ENCODE measurements at regions not wholly inside any gene's neighbourhood (a gene's known extent, or its start where the extent isn't known, plus 50 kb on each side); places are given as distances from the start of the nearest gene placed in this dataset.

DNA sequence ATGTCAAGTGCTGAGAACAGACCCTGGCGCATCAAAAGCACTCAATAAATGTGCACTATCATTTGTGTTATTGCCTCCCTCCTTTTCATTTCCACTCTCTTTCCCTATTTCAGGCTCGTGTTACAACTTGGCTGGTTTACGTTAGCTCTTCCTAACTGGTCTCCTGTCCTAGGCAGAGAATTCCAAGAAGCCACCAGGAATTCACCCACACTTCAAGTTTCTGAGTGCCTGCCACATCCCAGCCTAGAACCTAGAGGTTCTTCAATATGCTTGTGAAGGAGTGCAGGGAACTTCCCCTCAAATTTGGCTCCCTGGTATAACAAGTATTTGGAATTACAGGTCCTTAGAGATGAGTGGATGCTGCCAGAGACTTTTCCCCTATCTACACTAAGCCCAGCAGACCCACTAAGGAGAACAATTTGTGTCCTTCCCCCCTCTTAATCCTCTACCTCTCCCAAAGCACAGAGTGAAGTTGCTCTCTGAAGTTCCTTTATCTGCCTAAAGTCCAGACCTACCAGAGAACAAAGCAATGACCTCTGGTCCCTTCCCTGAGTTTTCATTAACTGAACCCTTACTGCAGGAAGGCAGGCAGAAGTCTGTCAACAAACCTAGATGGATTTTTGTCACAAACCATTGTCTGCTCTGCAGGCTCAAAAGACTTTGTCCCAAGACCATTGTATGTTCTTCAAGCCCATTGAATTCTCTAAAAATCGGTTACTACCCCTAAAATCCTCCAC lies 201.6 kb upstream of the JARID2 start:
- no peak for ATAC-seq
- no peak for DNase-seq (ENCODE audit: low spot score)

- ATAC-seq, result no peak
Measured at GRCh38 chr6:15044948-15045347, 200.9 kb upstream of the JARID2 start.

GRCh38 chr6:15046751-15047150 lies 199.1 kb upstream of the JARID2 start:
- ATAC-seq, result no peak

More at GRCh38 chr6:15044948-15045347, 200.9 kb upstream of the JARID2 start:
- no peak for DNase-seq (ENCODE audit: low spot score)

DNA sequence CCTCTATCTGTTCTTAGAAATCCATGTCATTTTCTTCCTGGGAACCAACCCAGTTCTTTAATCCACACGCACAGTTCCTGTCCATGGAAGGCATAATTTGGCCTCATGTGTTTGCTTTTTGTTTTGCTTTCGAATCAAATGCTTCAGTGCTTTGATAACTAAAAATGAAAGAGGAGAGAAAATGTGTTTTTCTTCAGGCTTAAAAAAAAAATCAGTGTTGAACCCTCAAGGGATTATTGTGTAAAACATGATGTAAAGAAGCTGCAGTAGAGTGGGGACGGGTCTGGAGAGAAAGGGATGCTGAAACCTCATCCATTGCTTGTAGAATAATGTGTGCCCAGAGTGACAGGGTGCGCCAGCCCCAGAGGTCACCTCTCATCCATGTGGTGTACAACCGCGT lies 197.5 kb upstream of the JARID2 start:
- ATAC-seq (no peak), DNase-seq (ENCODE audit: low spot score) (no peak)

More at GRCh38 chr6:15046751-15047150, 199.1 kb upstream of the JARID2 start:
- DNase-seq (ENCODE audit: low spot score), result no peak

DNA sequence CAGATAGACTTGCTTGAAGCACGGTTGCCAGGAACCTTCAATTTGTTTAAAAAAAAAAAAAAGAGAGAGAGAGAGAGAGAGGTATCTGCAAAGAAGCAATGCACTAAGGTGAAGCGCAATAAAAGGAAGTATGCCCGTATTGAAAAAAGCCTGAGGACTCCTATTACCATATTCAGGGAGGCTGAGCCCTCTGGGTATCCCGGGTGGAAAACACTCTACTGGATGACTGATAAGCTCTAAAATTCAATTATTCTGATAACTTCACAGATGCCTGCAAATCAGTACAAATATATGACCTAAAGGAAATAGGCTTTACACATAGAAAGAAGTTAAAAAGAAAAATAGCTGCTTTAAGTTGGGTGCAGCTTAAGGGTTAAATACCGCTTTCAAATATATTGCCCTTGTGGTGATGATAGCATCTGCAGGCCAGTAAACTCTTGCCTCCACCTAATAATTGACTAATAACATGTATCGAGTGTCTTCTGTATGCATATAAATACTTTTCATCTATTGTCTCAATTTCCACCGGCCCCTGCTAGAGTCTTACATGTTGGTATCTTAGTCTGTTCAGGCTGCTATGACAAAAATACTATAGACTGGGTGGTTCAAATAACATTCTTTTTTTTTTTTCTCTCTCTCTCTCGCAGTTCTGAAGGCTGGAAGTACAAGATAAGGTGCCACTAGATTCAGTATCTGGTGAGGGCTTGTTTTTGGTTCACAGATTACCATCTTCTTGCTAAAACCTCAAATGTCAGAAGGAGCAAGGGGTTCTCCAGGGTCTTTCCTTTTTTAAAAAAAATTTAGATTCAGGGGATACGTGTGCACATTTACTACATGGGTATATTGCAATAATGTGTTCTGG lies 187.4 kb upstream of the JARID2 start:
- ATAC-seq (no peak), DNase-seq (ENCODE audit: low spot score) (no peak)

- ATAC-seq (no peak), DNase-seq (ENCODE audit: low spot score) (no peak)
Measured at GRCh38 chr6:15061180-15061641, 184.7 kb upstream of the JARID2 start.

GRCh38 chr6:15061908-15062515 lies 183.9 kb upstream of the JARID2 start:
- ATAC-seq (no peak), DNase-seq (ENCODE audit: low spot score) (no peak)

GRCh38 chr6:15062516-15063252 lies 183.2 kb upstream of the JARID2 start:
- no peak for DNase-seq (ENCODE audit: low spot score)
- no peak for ATAC-seq

DNA sequence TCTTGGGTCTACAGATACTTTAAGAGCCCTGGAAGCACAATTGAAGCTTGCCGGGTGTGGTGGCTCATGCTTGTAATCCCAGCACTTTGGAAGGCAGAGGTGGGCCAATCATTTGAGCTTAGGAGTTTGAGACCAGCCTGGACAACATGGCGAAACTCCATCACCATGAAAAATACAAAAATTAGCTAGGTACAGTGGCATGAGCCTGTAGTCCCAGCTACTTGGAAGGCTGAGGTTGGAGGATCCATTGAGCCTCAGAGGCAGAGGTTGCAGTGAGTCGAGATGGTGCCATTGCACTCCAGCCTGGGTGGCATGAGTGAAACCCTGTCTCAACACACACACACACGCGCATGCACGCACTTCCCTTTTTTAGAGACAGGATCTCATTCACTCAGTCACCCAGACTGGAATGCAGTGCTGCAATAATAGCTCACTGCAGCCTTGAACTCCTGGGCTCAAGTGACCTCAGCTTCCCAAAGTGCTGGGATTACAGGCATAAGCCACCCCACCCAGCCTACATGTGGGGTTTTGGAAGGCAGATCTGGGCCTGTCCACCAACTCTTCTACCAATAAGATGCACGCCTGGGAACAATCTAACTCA lies 182.5 kb upstream of the JARID2 start:
- no peak for DNase-seq (ENCODE audit: low spot score)
- ATAC-seq, result no peak

DNA sequence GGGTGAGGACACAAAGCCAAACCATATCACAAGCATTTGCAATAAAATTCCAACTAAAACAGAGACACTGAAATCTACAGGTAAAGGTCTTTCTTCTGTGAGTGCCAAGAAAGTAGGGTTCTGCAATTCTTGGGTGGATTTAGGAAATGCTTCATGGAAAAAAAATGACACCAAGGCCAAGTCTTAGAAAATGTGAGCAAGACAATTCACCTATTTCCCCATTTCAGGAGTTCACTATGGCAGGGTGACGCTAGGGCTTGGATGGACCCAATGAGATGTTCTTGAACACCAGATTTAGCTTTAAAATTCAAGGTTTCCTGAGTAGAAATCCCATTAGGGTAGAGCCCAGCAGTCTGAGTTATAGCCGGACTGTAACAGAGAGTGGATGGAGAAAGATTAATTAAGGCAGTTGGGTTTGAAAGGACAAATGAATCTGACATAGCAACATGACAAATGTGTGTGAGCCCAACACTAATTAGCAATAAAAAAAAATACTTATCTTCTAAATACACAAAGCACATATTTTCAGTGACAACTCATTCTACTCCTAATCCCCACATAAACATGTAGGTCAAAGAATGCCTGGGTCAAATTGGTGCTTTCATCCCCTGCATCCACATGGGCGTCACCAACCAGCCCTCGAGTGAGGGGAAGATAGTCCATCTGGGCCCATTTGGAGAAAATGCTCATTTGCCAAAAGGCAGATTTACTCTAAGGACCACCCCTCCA lies 180.4 kb upstream of the JARID2 start:
- ATAC-seq, result no peak
- no peak for DNase-seq (ENCODE audit: low spot score)

- DNase-seq (ENCODE audit: low spot score) (no peak), ATAC-seq (no peak)
Measured at GRCh38 chr6:15066089-15066758, 179.6 kb upstream of the JARID2 start.

DNA sequence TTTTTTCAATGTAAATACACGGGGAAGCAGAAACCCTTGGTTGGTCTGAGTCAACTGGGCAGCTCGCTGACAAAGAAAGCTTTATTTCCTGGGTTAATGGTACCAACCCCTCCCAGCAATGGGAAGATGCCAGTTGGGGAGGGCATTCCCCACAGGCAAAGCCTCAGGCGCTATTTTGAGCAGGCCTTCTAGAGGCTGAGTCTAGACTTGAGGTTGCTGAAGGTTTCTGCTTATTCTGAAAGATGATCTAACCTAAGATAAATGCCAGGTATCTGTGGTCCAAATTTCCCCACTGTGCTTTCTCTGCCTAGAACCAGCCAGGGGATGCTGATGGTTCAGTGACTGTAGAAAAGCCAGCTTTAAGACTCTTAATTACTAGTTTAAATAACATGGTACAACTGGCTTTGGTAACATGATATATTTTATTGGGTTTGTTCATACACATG lies 172.5 kb upstream of the JARID2 start:
- DNase-seq (ENCODE audit: low spot score) (no peak), ATAC-seq (no peak)

DNA sequence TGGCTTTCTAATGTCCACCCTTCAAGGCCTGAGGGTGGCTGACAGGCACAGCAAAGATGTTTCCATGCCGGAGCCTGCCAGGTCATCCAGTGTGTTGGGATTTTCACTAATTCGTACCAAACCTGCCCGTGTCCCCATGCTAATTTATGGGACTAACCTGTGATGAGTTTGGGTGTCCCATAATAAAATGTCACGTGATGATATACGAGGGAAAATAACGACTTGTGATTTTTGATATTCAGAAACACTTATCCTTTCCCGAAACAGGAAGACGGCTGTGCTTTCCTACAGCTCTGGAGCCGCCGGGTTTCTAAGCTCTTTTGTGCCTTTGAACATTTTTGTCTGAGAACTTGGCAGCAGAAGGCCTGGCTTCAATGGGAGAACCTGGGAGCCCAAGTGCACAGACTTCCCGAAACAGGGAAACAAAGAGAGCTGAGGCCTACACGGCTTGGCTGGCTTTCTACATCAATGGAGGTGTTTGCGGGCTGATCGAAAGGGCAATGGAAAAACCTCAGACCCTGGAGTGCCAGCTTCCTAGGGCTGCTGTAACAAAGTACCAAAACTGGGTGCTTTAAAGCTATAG lies 171.9 kb upstream of the JARID2 start:
- ATAC-seq (no peak), DNase-seq (ENCODE audit: low spot score) (no peak)

DNA sequence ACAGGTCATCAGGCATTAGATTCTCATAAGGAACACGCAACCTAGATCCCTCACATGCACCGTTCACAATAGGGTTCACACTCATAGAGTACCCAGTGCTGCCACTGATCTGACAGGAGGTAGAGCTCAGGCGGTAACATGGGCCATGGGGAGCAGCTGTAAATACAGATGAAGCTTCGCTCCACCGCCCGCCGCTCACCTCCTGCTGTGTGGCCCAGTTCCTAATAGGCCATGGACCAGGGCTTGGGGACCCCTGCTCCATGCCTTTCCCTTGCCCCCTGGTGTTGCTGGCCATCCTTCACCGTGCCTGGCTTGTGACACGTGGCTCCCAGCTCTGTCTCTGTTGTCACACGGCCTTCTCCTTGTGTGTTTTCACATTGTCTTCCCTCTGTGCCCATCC lies 171.1 kb upstream of the JARID2 start:
- DNase-seq (ENCODE audit: low spot score) (no peak), ATAC-seq (no peak)

- DNase-seq (ENCODE audit: low spot score), result no peak
- no peak for ATAC-seq
Measured at GRCh38 chr6:15076565-15076964, 169.3 kb upstream of the JARID2 start.

GRCh38 chr6:15077006-15077405 lies 168.9 kb upstream of the JARID2 start:
- no peak for ATAC-seq

DNA sequence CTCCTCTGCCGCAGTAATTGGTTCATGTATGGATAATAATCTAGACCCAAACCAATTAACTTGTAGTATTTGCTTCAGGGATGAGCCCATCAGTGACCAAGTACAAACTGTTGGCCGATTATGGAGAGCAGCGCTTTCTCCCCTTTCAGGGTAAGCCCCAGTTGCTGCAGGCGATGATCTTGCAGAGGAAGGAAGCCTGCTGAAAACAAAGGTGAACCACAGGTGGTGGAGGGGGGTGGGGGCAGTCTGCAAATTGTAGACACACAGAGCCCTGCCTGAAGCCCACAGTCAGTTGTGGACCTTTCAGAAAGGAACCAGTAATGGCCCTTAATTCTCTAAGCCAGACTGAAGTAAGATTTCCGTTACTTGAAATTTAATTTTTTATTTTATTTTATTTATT lies 167.9 kb upstream of the JARID2 start:
- DNase-seq (ENCODE audit: low spot score), result no peak
- ATAC-seq, result no peak

More at GRCh38 chr6:15077006-15077405, 168.9 kb upstream of the JARID2 start:
- no peak for DNase-seq (ENCODE audit: low spot score)

DNA sequence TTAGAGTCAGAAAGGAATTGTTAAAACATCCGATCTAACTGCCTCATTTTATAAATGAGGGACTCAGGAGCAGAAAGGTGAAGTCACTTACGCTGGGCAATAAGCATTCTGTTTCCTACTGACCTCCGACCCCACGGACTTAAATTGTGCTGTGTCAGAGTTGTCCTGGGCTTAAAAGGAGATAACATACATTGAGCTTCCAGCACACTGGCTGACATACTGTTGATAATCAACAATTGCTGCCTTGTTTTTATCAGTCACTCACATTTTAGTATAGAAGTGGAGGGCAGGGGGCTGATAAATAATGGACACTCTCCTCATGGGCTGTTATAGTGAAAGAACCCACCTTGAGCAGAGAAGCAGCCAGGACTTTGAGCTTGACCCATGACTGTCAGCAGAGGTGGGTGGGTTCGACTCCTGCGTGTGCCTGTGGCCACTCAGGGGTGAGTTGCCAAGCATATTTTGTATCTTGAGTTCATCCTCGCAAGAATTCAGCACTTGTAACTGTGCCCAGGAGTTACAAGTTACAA lies 166.5 kb upstream of the JARID2 start:
- DNase-seq (ENCODE audit: low spot score) (no peak), ATAC-seq (no peak)

DNA sequence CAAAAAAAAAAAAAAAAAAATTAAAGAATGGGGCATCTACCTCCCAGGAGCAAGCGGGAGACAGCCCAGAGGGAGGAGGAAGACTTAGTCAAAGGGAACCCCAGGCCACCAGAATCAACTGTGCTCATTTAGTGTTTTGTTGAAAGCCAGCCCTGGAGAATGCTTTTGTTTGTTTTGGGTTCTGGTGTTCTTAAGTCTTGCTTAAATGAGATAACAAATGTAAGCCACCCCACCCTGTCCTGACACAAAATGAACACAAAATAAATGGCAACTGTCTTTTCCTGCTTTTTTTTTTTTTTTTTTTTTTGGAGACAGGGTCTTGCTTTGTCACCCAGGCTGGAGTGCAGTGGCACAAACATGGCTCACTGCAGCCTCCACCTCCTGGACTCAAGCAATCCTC lies 165.0 kb upstream of the JARID2 start:
- ATAC-seq, result no peak
- DNase-seq (ENCODE audit: low spot score), result no peak
